ENCODE measurements at regions not wholly inside any gene's neighbourhood (a gene's known extent, or its start where the extent isn't known, plus 50 kb on each side); places are given as distances from the start of the nearest gene placed in this dataset.

- no peak for DNase-seq
These were observed 579.3 kb downstream of the BUD13 start for GRCh38 chr11:116193321-116194131.

- DNase-seq = no peak
These were observed 580.1 kb downstream of the BUD13 start for GRCh38 chr11:116192509-116193210.

GRCh38 chr11:116190861-116191260 lies 581.9 kb downstream of the BUD13 start:
- no peak for DNase-seq

DNA sequence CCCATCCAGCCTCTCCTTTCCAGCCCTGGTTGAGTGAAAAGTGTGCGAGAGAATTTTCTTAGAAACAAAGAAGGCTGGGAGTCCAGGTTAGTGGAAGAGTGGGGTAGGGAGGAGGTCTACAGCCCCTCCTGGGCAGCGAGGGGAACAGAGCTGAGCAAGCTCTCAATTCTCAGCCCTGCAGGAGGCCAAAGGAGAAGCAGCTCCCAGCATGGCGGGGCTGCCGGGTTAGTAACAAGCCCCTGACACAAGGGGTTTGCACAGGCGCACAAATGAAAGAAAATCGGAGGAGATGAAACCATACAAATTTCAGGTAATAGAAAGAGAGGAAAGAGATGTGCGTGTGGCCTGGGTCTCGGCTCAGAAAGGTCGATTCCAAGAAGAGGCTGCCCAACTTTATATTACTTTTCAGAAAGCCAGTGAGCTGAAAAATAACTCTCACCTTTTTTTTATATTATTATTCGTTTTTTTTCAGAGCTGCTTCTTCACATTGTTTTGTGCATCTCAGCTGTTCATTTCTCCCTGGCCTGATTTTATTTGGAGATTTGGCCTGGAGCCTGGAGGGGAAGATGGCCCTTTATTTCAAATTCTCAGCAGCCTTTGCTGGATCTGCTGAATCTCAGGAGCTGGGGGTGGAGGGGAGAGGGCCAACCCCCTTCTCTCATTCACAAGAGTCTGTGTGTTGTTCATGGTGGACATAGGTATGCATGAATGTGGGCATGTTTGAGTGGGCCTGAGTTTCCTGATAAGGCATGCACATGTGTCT lies 583.2 kb downstream of the BUD13 start:
- no peak for DNase-seq

GRCh38 chr11:116188350-116188749 lies 584.4 kb downstream of the BUD13 start:
- DNase-seq = no peak

GRCh38 chr11:116187026-116187425 lies 585.8 kb downstream of the BUD13 start:
- DNase-seq = no peak

DNA sequence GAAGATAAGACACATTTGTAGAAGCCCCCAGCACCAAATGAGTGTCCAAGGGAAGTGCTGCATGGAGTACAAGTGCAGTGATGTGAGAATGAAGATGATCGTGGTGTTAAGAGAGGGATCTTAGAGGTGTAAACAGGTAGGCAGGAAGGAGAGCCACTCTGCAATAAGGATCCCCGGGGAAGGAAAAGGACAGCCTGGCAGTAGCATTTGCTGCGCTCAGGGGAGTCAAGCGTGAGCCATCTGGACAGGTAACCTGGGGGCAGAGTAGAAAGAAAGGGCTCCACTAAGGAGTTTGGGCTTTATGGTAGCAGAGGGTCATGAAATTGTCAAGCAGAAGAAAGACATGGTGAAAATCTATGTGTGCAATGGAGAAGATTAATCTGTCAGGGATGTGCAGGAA lies 587.2 kb downstream of the BUD13 start:
- no peak for DNase-seq

GRCh38 chr11:116184763-116185162 lies 588.0 kb downstream of the BUD13 start:
- DNase-seq = no peak

DNA sequence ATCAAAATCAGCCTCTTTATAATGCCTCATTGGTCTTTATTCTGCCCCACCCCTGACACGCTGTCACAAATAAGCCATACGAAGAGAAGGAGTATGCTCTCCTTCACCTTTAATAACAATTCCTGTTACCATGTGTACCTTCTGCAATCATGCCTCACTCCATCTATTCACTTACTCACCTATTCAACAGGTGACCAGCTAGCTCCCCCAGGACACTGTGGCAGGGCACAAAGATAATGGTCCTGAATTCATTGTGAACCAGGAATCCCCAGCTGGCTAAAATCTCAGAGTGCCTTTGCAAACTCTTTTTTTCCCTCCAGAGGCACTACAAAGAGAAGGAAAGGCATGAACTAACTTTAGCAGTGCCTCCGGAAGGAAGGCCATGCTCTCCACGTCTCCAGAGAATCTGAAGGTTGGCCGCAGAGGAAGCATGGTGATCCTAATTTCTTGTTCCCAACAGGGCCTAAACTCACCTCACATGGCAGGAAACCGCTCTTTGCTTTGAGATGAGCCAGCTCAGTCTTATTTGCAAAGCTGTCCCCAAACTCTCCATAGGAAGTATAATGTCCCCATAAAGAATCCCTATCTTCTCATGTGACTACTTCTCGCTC lies 590.3 kb downstream of the BUD13 start:
- no peak for DNase-seq

GRCh38 chr11:116180806-116181600 lies 591.8 kb downstream of the BUD13 start:
- DNase-seq = no peak

GRCh38 chr11:116179401-116179800 lies 593.4 kb downstream of the BUD13 start:
- DNase-seq = no peak

- no peak for DNase-seq
These were observed 595.1 kb downstream of the BUD13 start for GRCh38 chr11:116177521-116178210.

- peak; percentile 47 for DNase-seq
These were observed 596.2 kb downstream of the BUD13 start for GRCh38 chr11:116176484-116177005.

DNA sequence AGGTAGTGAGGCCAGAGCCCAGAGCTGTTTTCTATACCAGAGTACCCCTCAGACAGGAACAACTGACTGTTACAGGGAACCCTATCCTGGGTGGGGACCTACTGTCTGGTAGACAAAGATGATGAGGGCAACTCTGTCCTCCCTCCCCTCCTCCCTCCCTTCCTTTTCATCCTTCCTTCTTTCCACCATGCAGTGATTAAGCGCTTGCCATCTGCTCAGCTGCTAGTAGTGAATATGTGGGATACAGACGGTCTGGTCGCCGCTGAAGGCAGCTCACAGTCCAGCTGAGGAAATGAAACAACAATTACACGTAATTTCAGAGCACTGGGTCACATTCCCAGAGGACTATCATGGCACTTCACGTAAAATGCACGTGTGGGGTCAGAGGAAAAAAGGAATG lies 597.1 kb downstream of the BUD13 start:
- DNase-seq = no peak

GRCh38 chr11:116173941-116174911 lies 598.6 kb downstream of the BUD13 start:
- no peak for DNase-seq

DNA sequence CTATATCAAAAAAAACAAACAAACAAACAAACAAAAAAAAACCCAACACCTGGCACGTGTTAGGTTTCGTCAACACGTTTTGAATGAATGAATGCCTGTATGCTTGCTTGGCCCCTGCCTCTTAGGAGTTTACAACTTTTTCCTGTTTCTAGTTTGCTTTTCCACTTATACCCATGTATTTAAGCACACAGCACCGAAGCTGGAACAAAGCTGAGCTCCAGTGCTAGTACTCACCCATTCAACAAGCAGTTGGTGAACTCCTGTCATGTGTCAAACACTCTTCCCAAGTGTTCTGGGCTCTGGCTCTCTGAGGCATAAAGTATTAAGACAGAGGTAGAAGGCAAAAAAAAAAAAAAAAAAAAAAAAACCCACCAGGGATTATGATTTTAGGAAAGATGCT lies 599.3 kb downstream of the BUD13 start:
- no peak for DNase-seq

DNA sequence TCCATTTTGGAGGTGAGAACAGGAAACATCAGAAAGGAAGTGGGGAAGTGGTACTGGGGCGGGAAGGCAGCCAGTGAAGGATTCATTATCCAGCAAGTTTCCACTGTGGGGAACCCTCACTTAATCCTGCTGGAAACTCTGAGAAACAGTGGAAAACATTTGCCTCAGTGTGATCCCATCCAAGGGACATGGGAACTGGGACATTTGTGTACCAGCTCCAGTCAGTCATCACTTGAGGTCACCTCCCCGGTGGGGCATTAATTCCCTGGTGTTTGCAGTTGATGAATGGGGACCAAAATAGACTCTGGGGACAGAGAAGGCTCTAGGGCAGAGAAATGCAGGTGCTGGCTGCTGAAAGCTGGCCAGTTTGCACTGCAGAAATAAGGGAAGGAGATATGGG lies 599.9 kb downstream of the BUD13 start:
- DNase-seq = no peak

- no peak for DNase-seq
These were observed 600.6 kb downstream of the BUD13 start for GRCh38 chr11:116172156-116172555.

- no peak for DNase-seq
These were observed 601.3 kb downstream of the BUD13 start for GRCh38 chr11:116171271-116172140.
